Dedifferentiated amniotic fluid mesenchymal stem cell (primary cell): ENCODE measurements at regions not wholly inside any gene's neighbourhood (a gene's known extent, or its start where the extent isn't known, plus 50 kb on each side); places are given as distances from the start of the nearest gene placed in this dataset.

ENCODE experiments used
- DNase-seq: peaks from one replicate; pipeline ENCODE4 v3.0.0-alpha.2; 2016; ENCODE audit errors: extremely low spot score

DNA sequence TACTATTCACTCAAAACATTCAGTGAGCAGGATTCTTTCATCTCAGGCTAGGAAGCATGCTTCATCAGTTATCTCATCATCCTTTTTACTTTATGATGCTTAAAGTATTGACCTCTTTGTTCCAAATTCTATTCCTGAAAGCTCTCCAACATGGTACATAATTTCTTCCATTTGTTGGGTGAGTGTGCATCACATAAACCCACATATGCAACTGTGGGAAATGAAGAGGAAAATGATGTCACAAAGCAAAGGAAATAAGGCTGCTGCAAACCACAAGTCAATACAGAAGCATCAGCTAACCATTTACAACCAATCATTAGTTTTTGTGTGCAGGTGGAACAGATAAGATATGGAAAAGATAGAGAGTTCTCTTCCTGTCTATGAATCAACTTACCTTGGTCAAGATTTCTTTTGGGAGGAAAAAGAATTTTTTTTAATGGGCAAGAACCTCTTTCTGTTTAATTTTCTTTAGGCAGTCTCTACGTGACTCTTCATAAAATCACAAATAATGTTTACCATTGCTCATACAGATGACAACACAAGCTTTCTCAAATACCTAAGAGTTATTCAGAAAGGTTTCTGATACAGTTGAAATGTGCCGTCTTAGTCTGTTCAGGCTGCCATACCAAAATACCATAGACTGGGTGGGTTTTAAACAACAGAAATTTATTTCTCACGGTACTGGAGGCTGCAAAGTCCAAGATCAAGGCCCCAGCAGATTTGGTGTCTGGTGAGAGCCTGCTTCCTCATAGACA is 259.9 kb downstream of the ADGRG6 start:
- no peak for DNase-seq

DNA sequence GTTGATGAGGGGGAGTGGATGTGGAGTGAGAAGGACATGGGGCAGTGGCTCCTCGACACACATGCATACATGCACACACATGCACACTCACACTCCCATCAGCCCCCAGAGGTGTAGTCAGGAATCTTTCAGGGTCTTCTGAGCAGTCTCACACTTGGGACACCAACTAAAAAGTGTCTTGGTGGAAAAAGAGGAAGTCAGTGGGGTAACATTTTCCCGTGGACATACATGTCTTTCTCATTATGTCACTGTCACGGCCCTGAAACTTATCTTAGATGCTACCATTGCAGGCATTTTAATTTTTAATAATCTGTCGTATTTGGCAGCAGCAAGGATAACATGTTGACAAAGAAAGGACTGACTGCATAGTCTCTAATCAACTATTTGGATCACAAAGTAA is 261.1 kb downstream of the ADGRG6 start:
- no peak for DNase-seq

DNA sequence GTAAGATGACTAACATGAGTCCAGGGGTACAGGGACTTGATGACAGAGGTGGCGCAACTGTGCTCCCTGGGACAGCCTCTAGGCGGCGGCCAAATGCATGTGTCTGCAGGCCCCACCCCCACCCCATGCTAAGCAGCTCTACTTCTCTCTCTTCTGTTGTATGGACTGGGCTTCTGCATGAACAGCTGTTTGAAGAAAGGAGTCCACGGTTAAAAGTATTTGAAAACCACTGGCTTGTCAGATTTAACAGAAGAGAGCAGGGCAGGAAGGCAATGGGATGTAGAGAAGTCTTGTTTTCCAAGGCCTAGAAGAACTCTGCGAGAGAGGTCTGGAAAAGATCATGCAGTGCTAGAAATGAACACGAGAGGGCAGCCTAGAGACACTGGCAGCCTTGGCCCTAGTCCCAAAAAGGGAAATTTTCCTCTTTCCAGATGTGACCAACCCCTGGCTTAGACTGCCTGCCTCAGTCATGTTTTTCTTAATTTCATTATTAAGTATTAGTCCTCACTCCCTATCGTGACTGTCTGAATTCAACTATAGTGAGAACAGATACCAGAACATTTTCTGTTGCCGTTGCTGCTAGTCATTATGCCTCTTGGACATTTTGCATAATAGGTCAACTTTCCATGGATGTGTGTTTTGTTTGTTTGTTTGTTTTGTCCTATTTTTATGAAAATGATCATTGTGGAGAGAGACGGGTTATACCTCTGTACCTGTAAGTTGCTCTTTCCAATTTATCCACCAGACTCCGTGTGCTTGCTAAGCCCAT is 265.0 kb downstream of the ADGRG6 start:
- peak; percentile 59 for DNase-seq

DNA sequence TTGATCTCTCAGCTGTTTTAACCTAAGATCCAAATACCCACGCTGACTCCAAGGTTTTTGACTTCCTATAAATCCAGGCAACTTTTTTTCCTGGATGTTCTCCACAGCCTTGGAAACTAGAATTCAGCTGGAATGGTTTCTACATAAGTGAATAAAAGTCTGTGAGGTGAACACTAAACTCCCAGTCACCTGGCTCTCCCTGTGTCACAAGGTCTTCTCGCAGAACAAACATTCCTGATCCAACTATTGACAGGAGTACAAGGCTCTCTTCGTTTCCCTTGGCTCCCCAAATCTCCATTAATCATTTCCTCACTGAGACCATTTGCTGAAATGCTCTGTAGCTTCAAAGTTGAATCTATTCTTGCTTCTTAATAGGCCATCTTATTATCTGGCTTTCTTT is 265.7 kb downstream of the ADGRG6 start:
- no peak for DNase-seq

DNA sequence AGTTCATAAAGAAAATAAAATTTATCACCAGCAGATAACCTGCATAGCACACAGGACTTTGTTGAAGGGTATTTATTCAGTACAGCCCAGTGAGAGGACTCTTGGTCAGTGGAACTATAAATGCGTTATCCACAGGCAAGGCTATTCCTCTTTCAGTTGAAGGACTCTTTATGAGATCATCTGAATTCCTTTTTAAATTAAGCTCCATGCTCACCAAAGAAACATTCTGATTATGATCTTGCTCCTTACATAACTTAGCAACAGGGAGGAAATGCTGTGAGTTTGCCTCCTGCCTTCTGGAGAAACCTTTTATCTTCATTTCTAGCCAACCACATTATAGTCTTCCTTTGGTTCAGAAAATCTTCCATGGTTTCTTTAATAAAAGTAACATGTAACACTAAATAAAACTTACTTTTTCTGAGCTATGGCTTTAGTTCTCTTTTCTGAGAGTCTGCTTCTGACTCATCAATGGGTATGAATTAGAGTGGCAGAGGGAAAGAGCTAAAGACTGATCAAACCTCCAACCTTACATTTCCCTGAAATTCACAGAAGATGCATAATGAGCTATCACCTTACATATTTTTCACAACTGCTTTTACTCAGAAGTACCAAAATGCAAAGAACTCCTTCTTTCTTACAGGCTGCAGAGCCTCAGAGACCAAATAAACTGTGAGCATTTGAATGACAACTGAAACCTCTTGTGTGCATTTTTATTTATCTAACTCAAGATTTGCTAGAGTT is 267.2 kb downstream of the ADGRG6 start:
- peak; percentile 84 for DNase-seq

DNA sequence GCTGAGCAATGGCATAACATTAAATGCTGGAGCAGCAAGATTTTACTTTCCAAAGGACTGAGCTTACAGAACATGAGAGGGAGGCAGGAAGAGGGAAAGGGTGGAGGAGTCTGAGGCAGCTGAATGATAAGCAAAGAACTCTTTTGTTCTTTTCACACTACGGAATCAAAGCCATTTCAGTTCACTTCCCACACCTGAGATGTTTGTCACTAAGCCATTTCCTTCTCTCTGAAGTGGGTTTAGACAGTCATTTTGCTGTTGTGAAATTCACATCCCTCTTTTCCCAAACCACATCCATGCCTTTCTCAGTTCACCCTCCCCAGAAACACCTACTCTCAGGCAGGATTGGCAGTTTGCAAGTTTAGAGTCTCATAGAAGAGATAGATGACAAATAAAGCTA is 267.9 kb downstream of the ADGRG6 start:
- DNase-seq: no peak

DNA sequence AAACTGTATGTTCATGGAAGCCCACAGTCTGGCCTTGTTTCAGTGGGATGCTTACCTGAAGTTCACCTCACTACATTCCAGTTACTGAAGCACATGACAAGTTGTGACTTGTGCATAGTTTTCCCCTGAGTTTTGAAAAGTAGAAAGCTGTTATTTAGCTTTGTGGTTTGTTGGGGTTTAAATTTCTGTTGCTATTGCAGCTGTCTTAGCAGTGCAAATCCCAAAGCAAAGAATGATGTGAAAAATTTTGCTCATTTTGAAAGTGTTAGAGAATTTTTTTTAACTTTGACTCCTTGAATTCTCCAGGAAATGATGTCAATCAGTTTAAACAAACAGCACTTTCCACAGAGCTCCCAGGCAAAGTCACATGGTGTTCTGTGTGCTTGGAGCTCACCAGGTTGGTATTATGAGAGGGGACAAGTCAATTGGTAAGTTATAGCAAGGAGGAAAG is 268.4 kb downstream of the ADGRG6 start:
- peak; percentile 21 for DNase-seq

DNA sequence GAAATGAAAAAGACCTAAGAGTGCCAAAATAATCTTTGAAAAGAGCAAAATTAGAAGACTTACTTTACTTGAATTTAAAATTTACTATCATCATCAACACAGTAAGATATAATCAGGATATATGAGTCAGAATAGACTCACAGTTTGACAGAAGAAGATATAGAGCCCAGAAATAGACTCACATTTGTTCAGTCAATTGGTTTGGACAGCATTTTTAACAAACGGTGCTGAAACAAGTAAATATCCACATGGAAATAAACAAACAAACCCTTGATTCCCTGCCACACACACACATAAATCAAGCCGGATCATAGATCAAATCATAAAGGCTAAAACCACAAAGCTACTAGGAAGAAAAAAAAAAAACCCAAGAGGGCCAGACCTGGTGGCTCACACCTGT is 291.1 kb downstream of the ADGRG6 start:
- no peak for DNase-seq

DNA sequence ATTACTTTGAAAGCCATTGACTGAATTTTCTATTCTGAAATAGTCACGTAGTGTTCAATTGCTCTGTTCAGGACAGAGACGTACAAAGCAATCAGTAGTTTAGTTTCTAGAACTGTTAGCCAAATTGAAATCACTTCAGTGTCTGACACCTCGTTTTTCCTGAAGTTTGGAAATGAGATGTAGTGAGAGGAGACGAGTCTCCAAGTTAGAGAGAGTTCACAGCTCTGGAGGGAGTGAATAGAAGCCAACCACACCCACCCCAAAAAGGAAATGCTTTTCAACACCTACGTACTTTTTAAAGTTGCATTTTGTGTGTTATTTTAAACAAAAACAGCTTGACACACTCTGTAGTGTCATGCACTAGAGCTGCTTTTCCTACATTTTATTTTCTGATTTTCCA is 296.0 kb downstream of the ADGRG6 start:
- DNase-seq: no peak

DNA sequence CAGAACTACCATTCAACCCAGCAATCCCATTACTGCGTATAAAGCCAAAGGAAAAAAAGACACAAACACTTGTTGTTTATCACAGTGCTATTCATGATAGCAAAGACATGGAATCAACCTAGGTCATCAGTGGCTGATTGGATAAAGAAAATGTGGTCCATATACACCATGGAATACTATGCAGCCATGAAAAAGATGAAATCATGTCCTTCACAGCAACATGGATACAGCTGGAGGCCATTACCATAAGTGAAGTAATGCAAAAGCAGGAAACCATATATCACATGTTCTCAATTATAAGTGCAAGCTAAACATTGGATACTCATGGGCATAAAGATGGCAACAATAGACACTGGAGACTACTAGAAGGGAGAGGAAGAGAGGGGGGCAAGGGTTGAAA is 299.6 kb downstream of the ADGRG6 start:
- DNase-seq: no peak

DNA sequence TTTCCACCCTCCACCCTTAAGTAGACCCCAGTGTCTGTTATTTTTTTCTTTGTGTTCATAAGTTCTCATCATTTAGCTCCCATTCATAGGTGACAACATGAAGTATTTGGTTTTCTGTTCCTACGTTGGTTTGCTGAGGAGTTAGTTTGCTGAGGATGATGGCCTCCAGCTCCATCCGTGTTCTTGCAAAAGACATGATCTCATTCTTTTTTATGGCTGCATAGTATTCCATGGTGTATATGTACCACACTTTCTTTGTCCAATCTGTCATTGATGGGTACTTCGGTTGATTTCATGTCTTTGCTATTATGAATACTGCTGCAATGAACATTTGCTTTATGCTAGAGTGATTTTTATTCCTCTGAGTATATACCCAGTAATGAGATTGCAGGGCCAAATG is 301.2 kb downstream of the ADGRG6 start:
- DNase-seq: no peak

DNA sequence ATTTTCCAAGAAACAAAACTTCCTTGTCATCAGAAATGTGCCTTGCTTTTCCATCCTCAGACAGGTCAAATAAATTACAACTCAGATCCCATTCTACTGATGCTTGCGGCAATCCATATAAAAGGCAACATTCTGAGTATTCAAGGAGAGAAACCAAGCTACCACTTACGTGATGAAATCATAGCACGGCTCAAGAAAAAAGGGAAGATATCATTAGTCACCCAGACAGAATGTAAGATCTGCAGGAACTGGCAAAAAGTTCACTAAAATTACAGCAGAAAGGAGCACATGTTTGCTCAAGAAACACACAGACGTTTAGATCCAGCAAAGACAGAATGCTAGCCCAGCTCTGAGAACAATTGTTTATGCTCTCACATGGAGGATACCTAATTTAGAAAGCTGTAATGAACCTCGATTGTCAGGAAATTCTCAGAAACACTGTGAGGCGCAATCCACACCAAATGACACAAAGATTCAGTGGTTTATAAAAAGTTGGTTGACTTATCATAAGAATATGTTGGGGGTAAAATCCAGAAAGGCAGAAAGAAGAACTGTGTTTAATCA is 304.2 kb downstream of the ADGRG6 start:
- DNase-seq: peak; percentile 26

DNA sequence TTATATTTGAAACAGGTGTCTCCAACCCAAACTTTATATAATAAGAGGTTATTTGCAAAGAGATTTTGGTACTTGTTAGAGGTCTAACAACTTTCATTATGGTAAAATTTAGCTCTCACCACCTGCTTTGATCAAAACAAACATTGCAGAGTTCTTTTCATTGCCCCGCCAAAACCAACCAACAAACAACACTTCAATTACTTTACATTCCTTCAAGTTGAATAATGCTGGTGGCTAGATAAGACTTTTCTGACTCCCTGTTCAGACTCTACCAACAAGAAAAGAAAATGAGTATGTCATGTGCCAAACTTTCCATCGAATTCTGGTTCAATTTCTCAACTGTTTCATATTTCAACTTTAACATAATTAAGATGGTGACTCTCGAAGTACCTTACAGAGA is 311.1 kb downstream of the ADGRG6 start:
- no peak for DNase-seq

DNA sequence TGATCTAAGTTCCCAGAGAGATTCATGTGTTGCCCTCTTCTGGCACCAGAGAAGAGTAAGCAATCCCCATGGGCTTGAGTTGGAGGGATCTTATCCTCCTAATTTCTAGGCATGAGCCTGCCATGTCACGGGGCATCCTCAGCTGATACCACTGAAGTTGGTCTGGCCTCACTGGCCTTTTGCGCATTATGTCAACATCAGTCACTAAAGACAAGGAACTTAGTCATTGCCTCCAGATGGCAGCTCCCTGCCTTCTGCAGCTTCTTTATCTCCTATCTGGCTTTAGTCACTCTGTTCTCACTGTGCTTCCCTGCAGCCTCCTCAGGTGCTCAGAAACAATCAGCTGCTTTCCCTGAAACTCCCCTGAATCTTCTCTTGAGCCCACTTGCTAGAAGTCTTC is 312.2 kb downstream of the ADGRG6 start:
- DNase-seq: no peak

DNA sequence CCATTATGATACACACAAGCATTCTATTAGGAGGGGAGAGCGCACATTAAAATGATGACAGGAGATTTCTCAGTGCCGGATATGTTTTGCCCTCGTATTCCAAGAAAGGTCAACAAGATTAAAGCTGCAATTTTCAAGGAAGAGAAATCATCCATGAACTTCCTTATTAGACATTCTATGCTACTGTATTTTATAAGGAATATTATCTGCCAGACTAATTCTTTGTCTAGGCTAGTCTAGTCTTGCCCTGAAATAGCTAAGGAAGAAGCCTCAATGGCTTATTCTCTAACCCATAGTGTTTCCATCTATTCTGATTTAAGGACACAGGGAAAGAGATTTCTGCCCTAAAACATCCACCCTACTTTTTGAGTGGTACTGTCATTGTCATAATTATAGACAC is 315.4 kb downstream of the ADGRG6 start:
- no peak for DNase-seq

DNA sequence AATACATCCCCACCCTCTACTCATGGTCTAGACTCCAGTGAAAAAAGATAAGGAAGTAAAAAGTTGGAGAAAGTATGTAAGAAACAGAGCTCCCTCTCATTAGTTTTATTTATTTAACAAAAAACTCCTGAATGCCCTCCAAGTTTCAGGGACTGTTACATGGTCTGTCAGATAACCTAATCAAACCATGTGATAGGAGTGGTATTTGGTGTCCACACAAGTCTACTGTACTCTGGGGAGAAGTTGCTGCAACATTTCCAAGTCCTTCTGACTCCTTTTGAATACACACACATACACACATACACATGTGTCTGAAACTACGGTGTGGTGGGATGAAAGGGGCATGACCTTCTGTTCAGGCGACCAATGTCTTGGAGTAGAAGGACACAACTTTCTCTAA is 320.0 kb downstream of the ADGRG6 start:
- no peak for DNase-seq

DNA sequence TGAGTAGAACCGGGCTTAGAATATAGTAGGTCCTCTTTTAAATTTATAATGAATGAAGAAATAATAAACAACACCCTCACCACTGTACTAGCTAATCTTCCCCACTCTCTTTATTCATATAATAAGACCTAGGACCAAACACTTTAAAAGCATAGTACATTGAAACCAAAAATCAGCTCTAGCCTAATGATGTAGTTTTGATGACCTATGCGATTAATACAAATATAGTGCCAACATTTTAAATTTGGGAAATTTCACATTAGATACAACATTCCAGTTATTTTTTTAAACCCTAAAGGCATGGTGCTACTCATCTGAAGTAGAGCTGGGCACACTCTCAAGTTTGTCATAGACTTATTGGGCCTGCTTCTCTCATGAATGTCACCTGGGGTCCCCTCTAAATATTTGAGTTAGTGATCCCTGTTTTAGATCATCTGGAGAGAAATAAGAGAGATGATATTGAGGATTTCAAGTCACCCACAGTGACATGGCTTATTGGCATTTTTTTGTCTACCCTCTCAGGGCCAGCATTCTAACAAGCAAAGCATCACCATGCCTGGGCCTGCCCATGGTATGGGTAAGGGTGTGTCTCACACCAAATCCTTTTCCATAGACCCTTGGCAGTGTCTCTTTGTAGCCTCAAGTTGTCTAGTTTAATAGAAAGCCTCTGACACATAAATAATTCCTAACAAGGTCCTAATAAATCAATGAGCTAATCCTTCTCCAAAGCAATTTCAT is 319.8 kb downstream of the HIVEP2 start:
- no peak for DNase-seq

DNA sequence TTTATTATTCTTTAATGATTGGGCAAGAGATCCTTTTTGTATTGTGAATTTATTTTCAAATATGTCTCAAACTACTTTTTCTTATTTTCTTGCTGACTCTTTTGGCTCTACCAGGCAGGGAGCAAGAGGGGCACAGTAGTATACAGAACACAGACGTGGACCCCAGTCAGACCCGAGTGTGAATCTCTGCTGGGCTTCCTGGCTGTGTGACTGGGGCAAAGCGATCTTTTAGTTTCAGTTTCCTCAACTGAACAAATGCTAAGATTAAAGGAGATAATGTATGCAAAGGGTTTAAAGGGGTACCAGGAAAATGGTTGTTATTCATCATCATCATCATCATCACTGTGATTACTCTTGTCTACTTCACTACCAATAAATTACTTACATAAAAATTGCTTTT is 317.5 kb downstream of the HIVEP2 start:
- DNase-seq: no peak

DNA sequence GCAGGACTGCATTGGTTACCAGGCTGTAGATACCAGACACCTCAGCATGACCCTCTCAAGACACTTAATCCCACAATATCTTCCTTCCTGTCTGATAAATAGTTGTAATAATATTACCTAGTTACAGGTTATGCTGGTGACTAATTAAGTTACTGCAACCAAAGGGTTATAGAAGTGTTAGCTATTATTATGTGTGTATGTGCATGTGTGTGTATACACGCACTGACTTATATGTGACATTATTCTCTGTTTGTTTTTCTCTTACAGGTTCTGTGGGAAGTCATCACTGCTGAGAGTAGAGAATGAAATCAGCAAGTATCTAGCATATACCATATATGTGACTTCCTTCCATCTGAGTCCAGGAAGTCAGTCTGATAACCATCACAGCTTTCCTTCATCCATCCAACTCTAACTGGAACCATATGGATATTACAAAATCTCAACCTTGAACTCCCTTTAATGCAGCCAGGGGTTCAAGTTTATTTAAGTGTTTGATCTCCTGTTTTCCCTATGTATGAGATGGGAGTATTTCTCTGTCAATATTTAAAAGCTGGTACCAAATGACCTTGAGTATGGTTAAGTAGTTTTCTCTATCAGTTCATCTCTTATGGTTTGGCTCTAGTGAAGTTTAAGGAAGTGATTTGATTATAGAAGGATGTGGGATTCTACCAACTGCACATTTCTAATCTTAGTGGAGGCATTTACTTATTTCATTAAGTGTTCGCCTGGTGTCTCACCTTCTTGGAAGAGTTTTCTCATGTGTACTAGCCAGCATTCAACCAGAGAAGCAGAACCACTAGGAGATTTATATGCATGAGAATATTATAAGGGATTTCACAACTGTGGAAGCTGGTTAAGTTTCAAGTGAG is 313.2 kb downstream of the HIVEP2 start:
- DNase-seq: no peak

DNA sequence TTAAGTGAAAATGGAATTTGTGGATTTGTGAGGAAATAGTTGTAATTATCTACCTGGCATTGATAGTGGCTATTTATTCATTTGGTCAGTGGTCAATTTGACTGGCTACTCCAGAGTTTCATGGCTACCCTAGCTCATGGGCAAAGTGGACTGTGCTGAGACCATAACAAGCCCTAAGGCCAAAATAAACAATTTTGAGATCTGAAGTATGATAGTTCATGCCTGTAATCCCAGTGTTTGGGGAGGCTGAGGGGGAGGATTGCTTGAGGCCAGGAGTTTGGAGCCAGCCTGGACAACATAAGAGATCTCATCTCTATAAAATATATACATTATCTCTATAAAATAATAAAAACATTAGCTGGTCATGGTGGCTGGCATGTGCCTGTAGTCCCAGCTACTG is 311.7 kb downstream of the HIVEP2 start:
- no peak for DNase-seq

DNA sequence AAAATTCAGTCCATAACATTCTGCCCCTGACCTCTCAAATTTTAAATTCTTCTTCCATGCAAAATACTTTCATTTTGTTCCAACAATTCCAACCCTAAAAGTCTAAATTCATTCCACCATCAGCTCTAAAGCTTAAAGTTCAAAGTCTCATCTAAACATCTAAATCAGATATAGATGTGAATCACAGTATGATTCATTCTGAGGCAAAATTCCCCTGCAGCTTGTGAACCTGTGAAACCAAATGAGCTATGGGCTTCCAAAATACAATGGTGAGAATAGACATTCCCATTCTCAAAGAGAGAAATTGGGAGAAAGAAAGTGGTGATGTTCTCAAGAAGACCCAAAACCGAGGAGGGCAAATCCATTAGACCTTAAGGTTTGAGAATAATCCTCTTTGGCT is 309.8 kb downstream of the HIVEP2 start:
- DNase-seq: no peak
